ENCODE measurements at regions not wholly inside any gene's neighbourhood (a gene's known extent, or its start where the extent isn't known, plus 50 kb on each side); places are given as distances from the start of the nearest gene placed in this dataset.
"Not testable (repeated sequence)": the region's sequence is repeated elsewhere in the genome, so short reads cannot be mapped to it uniquely, and the experiment has no call there.

GRCh38 chr1:149300478-149301218 lies 174.2 kb upstream of the NBPF19 start:
- H3K27me3 ChIP-seq (ENCODE audit: control insufficient read depth, insufficient read depth, low read length); POLR2A ChIA-PET: not testable (repeated sequence)

GRCh38 chr1:149301282-149301681 lies 173.6 kb upstream of the NBPF19 start:
- CTCF ChIA-PET; POLR2A ChIA-PET; H3K27ac ChIP-seq (ENCODE audit: low read depth, low read length): not testable (repeated sequence)

More at GRCh38 chr1:149300478-149301218, 174.2 kb upstream of the NBPF19 start:
- H3K9me3 ChIP-seq (ENCODE audit: control insufficient read depth, insufficient read depth, low read length); H3K27ac ChIP-seq (ENCODE audit: low read depth, low read length); CTCF ChIA-PET; H3K4me3 ChIP-seq (ENCODE audit: low read depth, low read length); DNase-seq (ENCODE audit: low read depth, low spot score): not testable (repeated sequence)

GRCh38 chr1:149304796-149305195 lies 170.0 kb upstream of the NBPF19 start:
- H3K4me3 ChIP-seq (ENCODE audit: low read depth, low read length); CTCF ChIA-PET; H3K27ac ChIP-seq (ENCODE audit: low read depth, low read length); H3K27me3 ChIP-seq (ENCODE audit: control insufficient read depth, insufficient read depth, low read length); DNase-seq (ENCODE audit: low read depth, low spot score); H3K9me3 ChIP-seq (ENCODE audit: control insufficient read depth, insufficient read depth, low read length); POLR2A ChIA-PET: not testable (repeated sequence)

More at GRCh38 chr1:149301282-149301681, 173.6 kb upstream of the NBPF19 start:
- not testable (repeated sequence) for H3K9me3 ChIP-seq (ENCODE audit: control insufficient read depth, insufficient read depth, low read length); DNase-seq (ENCODE audit: low read depth, low spot score); H3K4me3 ChIP-seq (ENCODE audit: low read depth, low read length); H3K27me3 ChIP-seq (ENCODE audit: control insufficient read depth, insufficient read depth, low read length)

GRCh38 chr1:149307640-149308039 lies 167.2 kb upstream of the NBPF19 start:
- DNase-seq (ENCODE audit: low read depth, low spot score); CTCF ChIA-PET; H3K27ac ChIP-seq (ENCODE audit: low read depth, low read length); H3K4me3 ChIP-seq (ENCODE audit: low read depth, low read length); H3K9me3 ChIP-seq (ENCODE audit: control insufficient read depth, insufficient read depth, low read length); H3K27me3 ChIP-seq (ENCODE audit: control insufficient read depth, insufficient read depth, low read length); POLR2A ChIA-PET: not testable (repeated sequence)

GRCh38 chr1:149314921-149315320 lies 159.9 kb upstream of the NBPF19 start:
- DNase-seq (ENCODE audit: low read depth, low spot score); CTCF ChIA-PET; H3K4me3 ChIP-seq (ENCODE audit: low read depth, low read length); POLR2A ChIA-PET; H3K9me3 ChIP-seq (ENCODE audit: control insufficient read depth, insufficient read depth, low read length); H3K27ac ChIP-seq (ENCODE audit: low read depth, low read length); H3K27me3 ChIP-seq (ENCODE audit: control insufficient read depth, insufficient read depth, low read length): not testable (repeated sequence)

- H3K27me3 ChIP-seq (ENCODE audit: control insufficient read depth, insufficient read depth, low read length); CTCF ChIA-PET; H3K27ac ChIP-seq (ENCODE audit: low read depth, low read length); DNase-seq (ENCODE audit: low read depth, low spot score); H3K4me3 ChIP-seq (ENCODE audit: low read depth, low read length); H3K9me3 ChIP-seq (ENCODE audit: control insufficient read depth, insufficient read depth, low read length); POLR2A ChIA-PET: not testable (repeated sequence)
Observed at GRCh38 chr1:149320971-149321731, 153.7 kb upstream of the NBPF19 start.

GRCh38 chr1:149321732-149322016 lies 153.2 kb upstream of the NBPF19 start:
- POLR2A ChIA-PET; H3K4me3 ChIP-seq (ENCODE audit: low read depth, low read length); H3K27ac ChIP-seq (ENCODE audit: low read depth, low read length); H3K9me3 ChIP-seq (ENCODE audit: control insufficient read depth, insufficient read depth, low read length); DNase-seq (ENCODE audit: low read depth, low spot score); H3K27me3 ChIP-seq (ENCODE audit: control insufficient read depth, insufficient read depth, low read length); CTCF ChIA-PET: not testable (repeated sequence)

- POLR2A ChIA-PET; CTCF ChIA-PET; H3K4me3 ChIP-seq (ENCODE audit: low read depth, low read length): not testable (repeated sequence)
Observed at GRCh38 chr1:149330081-149330335, 144.8 kb upstream of the NBPF19 start.

GRCh38 chr1:149336082-149336481 lies 138.8 kb upstream of the NBPF19 start:
- CTCF ChIA-PET; H3K27me3 ChIP-seq (ENCODE audit: control insufficient read depth, insufficient read depth, low read length); POLR2A ChIA-PET; H3K9me3 ChIP-seq (ENCODE audit: control insufficient read depth, insufficient read depth, low read length); H3K4me3 ChIP-seq (ENCODE audit: low read depth, low read length); H3K27ac ChIP-seq (ENCODE audit: low read depth, low read length); DNase-seq (ENCODE audit: low read depth, low spot score): not testable (repeated sequence)

More at GRCh38 chr1:149330081-149330335, 144.8 kb upstream of the NBPF19 start:
- H3K9me3 ChIP-seq (ENCODE audit: control insufficient read depth, insufficient read depth, low read length); H3K27ac ChIP-seq (ENCODE audit: low read depth, low read length); DNase-seq (ENCODE audit: low read depth, low spot score); H3K27me3 ChIP-seq (ENCODE audit: control insufficient read depth, insufficient read depth, low read length): not testable (repeated sequence)

- H3K9me3 ChIP-seq (ENCODE audit: control insufficient read depth, insufficient read depth, low read length); H3K4me3 ChIP-seq (ENCODE audit: low read depth, low read length); POLR2A ChIA-PET; DNase-seq (ENCODE audit: low read depth, low spot score); H3K27me3 ChIP-seq (ENCODE audit: control insufficient read depth, insufficient read depth, low read length); H3K27ac ChIP-seq (ENCODE audit: low read depth, low read length); CTCF ChIA-PET: not testable (repeated sequence)
Observed at GRCh38 chr1:149338221-149338691, 136.6 kb upstream of the NBPF19 start.

GRCh38 chr1:149338698-149339097 lies 136.1 kb upstream of the NBPF19 start:
- DNase-seq (ENCODE audit: low read depth, low spot score); CTCF ChIA-PET; H3K4me3 ChIP-seq (ENCODE audit: low read depth, low read length); H3K27ac ChIP-seq (ENCODE audit: low read depth, low read length); POLR2A ChIA-PET; H3K9me3 ChIP-seq (ENCODE audit: control insufficient read depth, insufficient read depth, low read length); H3K27me3 ChIP-seq (ENCODE audit: control insufficient read depth, insufficient read depth, low read length): not testable (repeated sequence)

- H3K27me3 ChIP-seq (ENCODE audit: control insufficient read depth, insufficient read depth, low read length); POLR2A ChIA-PET; H3K9me3 ChIP-seq (ENCODE audit: control insufficient read depth, insufficient read depth, low read length); H3K27ac ChIP-seq (ENCODE audit: low read depth, low read length); CTCF ChIA-PET; H3K4me3 ChIP-seq (ENCODE audit: low read depth, low read length); DNase-seq (ENCODE audit: low read depth, low spot score): not testable (repeated sequence)
Observed at GRCh38 chr1:149349448-149349847, 125.4 kb upstream of the NBPF19 start.
